ENCODE measurements at regions not wholly inside any gene's neighbourhood (a gene's known extent, or its start where the extent isn't known, plus 50 kb on each side); places are given as distances from the start of the nearest gene placed in this dataset.

- Histone ChIP-seq H3K4me2 (no peak overlapping the region), H3K36me3 (ENCODE audit: insufficient read depth) (no peaks in the 10 kb centered on the region), H3K27me3 (ENCODE audit: insufficient read depth) (no peaks in the 10 kb centered on the region), H3K4me3 (no peak overlapping the region), H2AFZ (no peak overlapping the region), H4K20me1 (replicated peaks; ENCODE audit: insufficient read depth) (no peaks in the 10 kb centered on the region), H3K4me1 (ENCODE audit: insufficient read depth) (no peaks in the 10 kb centered on the region), H3F3A (replicated peaks; ENCODE audit: low read depth) (no peaks in the 10 kb centered on the region), H3K27ac (ENCODE audit: low read depth) (no peak overlapping the region), H3K79me2 (replicated peaks; ENCODE audit: insufficient read depth) (no peaks in the 10 kb centered on the region), H3K9me2 (ENCODE audit: insufficient read depth) (peaks cover 37% of the 10 kb centered on the region)
- TF ChIP-seq CREB1 (CRISPR knock-in tag; IDR thresholded peaks at IDR 0.05; ENCODE audit: low read depth): no peak
- no peak for TF ChIP-seq CTCF (conservative IDR thresholded peaks at IDR 0.05; ENCODE audit: low read depth in 2 of 2)
- no peak for TF ChIP-seq JUNB (IDR thresholded peaks at IDR 0.05; ENCODE audit: unreplicated experiment)
- no peak for TF ChIP-seq ZNF331 (CRISPR knock-in tag; IDR thresholded peaks at IDR 0.05; ENCODE audit: low read depth)
- no peak for TF ChIP-seq ETS1 (IDR thresholded peaks at IDR 0.05)
- no peak for TF ChIP-seq EZH2 (IDR thresholded peaks at IDR 0.05; ENCODE audit: low read depth, unreplicated experiment)
- TF ChIP-seq POLR2AphosphoS5 (IDR thresholded peaks at IDR 0.05; ENCODE audit: low read depth): no peak
- TF ChIP-seq ZNF114 (CRISPR knock-in tag; IDR thresholded peaks at IDR 0.05): no peak
- TF ChIP-seq REST (IDR thresholded peaks at IDR 0.05; ENCODE audit: unreplicated experiment): no peak
- TF ChIP-seq ZNF462 (CRISPR knock-in tag; IDR thresholded peaks at IDR 0.05): no peak
- TF ChIP-seq NANOG (IDR thresholded peaks at IDR 0.05; ENCODE audit: borderline replicate concordance): no peak
- no peak for TF ChIP-seq EZH2phosphoT487 (IDR thresholded peaks at IDR 0.05; ENCODE audit: unreplicated experiment)
- no peak for TF ChIP-seq STAT1 (IDR thresholded peaks at IDR 0.05; ENCODE audit: unreplicated experiment)
- peaks cover 2% of the 10 kb centered on the region; the same call in 2 of the 3 replicates for H3K9me3 Mint-ChIP-seq
- H3K36me3 Mint-ChIP-seq (ENCODE audit: low read depth): no peaks in the 10 kb centered on the region; the same call in 2 of the 3 replicates
- no peak for DNase-seq (ENCODE audit: low spot score)
- H3K27me3 Mint-ChIP-seq (ENCODE audit: insufficient read depth, low read depth, poor library complexity): peaks cover 5% of the 10 kb centered on the region
- no peak overlapping the region for H3K27ac Mint-ChIP-seq
- H3K4me3 Mint-ChIP-seq: no peak overlapping the region
- H3K4me1 Mint-ChIP-seq: peaks cover 4% of the 10 kb centered on the region; the same call in 1 of the 3 replicates
- ATAC-seq: no peak
Measured at GRCh38 chr13:40252676-40253075, 413.8 kb downstream of the FOXO1 start.

Measured in GM23338 (cell line).